Muscle layer of colon (tissue), 2 donors: ENCODE measurements at regions not wholly inside any gene's neighbourhood (a gene's known extent, or its start where the extent isn't known, plus 50 kb on each side); places are given as distances from the start of the nearest gene placed in this dataset.
"Not testable (repeated sequence)": the region's sequence is repeated elsewhere in the genome, so short reads cannot be mapped to it uniquely, and the experiment has no call there.

ENCODE experiments used
- H3K27ac ChIP-seq: one replicate; pipeline ENCODE4 v1.7.0; 2013; ENCODE audit warnings: low read depth, mild to moderate bottlenecking, low read length, moderate library complexity
- H3K27me3 ChIP-seq, 2 donors: one replicate each; pipeline ENCODE4 v1.7.0; 2013; ENCODE audit warnings: low read length in 2 of 2, mild to moderate bottlenecking in 2 of 2; ENCODE audit not compliant: insufficient read depth in 2 of 2, control insufficient read depth in 1 of 2
- H3K36me3 ChIP-seq: one replicate; pipeline ENCODE4 v1.7.0; 2013; ENCODE audit warnings: mild to moderate bottlenecking, low read length; ENCODE audit not compliant: insufficient read depth
- H3K4me1 ChIP-seq: one replicate; pipeline ENCODE4 v1.7.0; 2013; ENCODE audit warnings: mild to moderate bottlenecking, low read length; ENCODE audit not compliant: insufficient read depth
- H3K4me3 ChIP-seq, 2 donors: one replicate each; pipeline ENCODE4 v1.7.0; 2013; ENCODE audit warnings: low read length in 2 of 2, low read depth in 1 of 2, mild to moderate bottlenecking in 1 of 2, moderate library complexity in 1 of 2
- H3K9ac ChIP-seq: one replicate; pipeline ENCODE4 v1.7.0; 2013; ENCODE audit warnings: low read length
- H3K9me3 ChIP-seq: one replicate; pipeline ENCODE4 v1.7.0; 2013; ENCODE audit warnings: mild to moderate bottlenecking, low read length
- donor health status: abdominal sarcoma.
- donor health status: Adenocarcinoma of cecum.

DNA sequence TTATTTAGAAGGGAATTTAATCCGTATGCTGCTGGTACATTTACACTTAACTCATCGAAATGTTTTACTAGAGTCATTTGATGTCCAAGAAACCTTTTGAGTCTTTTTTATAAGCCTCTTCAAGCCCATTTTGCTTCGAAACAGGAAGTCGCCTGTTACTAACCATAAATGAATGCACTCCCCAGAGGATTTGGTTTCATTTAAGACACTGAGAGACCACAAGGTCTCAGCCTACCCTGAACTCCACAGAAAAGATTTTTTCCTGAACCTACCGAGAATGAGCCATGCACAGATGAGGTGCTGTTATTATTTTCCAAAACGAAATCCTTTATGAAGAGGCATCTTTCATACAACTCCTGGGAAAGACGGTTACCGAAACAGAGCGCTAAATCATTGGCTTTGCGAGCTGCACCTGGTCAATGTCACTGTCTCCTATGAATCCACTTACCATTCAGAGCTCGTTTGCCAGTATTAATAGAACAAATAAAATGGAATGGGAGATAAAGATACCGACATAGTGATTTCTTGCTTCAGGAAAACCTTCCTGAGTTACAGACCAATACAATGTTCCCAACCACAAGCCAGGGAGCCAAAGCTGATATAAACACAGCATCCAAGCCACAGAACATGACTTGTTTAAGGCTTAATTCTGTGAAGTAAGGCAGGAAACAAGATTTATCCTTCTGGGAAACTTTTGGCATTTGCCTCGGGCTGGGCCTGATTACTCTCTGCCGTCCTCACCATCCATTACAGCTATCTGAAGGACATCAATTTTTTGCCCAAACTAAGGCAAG, 382.1 kb downstream of the OSR1 start:
- peak overlapping the region in 1 of 2 donors; percentile 14 for H3K4me3 ChIP-seq
- H3K27me3 ChIP-seq = no peaks in the 10 kb centered on the region
- no peaks in the 10 kb centered on the region for H3K9me3 ChIP-seq
- H3K27ac ChIP-seq = peak overlapping the region; percentile 73
- H3K9ac ChIP-seq = no peak overlapping the region
- no peaks in the 10 kb centered on the region for H3K36me3 ChIP-seq
- H3K4me1 ChIP-seq = peaks cover 41% of the 10 kb centered on the region

DNA sequence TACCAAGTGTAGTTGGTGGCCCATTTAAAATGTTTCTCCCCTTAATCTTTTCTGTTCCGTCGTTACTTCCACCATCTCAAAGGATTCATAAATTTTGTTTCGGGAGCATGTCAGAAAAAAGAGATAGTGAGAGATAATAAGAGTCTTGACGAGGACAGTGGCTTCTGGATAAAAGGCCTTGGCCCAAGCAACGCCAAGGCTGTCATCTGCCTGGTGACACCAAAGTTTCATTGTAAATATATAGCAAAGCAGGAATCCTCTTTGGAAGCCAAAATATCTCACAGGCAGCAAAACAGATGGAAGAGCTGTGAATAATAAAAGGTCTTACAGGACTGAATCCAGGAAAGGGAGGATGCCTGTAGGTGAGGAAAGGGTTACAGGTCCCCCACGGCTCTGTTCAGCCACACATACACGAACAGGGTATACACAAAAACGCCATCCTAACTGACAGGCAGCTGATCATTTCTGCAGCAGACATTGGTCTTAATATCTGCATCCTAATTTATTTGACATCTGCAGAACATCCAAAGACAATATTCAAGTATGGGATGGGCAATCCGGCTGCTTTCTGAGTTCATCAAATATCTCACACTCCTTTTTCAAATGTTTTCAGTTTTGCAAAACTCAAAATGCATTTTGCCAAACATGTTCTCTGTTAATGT, 382.8 kb downstream of the OSR1 start:
- Histone ChIP-seq H3K27ac (peak overlapping the region; percentile 73), H3K4me1 (peaks cover 38% of the 10 kb centered on the region), H3K36me3 (no peaks in the 10 kb centered on the region), H3K27me3 (no peaks in the 10 kb centered on the region), H3K9ac (no peak overlapping the region), H3K4me3 (peak overlapping the region in 1 of 2 donors; percentile 14), H3K9me3 (no peaks in the 10 kb centered on the region)

DNA sequence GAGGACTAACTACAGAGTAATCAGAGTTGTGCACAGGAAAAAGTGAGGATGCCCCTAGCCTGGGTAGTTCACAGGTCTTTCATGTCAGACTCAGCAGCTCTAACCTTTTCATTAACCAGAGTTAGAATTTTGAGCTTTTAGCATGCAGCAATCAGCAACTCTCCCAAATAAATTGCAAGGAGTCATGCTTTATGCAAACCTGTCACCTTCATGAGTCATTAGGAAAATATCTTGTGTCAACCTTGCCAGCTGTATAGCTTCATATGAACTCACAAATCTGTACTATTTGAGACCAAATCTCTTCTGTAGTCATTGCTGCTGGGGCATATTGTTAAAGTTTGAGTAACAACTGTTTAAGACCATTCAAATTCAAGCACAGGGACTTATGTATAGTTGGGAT, 382.3 kb upstream of the NT5C1B start:
- no peaks in the 10 kb centered on the region for H3K9me3 ChIP-seq
- no peak overlapping the region for H3K27ac ChIP-seq
- H3K4me3 ChIP-seq = no peak overlapping the region
- no peaks in the 10 kb centered on the region for H3K27me3 ChIP-seq
- peaks cover 12% of the 10 kb centered on the region for H3K4me1 ChIP-seq
- H3K36me3 ChIP-seq = no peaks in the 10 kb centered on the region
- no peak overlapping the region for H3K9ac ChIP-seq

DNA sequence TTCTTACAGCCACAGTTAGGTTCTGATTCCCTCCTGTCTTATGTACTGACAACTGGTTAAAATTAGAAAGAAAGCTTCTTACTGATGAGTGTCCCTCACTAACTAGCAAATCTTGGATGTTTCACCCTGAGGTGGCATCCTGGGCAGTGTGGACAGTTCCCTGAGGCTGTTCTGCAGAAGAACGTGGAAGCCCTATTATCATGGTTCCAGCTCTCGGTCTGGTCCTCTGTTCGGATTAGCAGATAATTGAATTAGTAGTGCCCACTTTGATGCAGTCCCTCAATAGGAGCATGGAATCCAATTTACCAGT, 381.7 kb upstream of the NT5C1B start:
- H3K9me3 ChIP-seq = no peaks in the 10 kb centered on the region
- peaks cover 9% of the 10 kb centered on the region for H3K4me1 ChIP-seq
- no peak overlapping the region for H3K4me3 ChIP-seq
- H3K9ac ChIP-seq = no peak overlapping the region
- no peak overlapping the region for H3K27ac ChIP-seq
- H3K27me3 ChIP-seq = no peaks in the 10 kb centered on the region
- H3K36me3 ChIP-seq = no peaks in the 10 kb centered on the region

DNA sequence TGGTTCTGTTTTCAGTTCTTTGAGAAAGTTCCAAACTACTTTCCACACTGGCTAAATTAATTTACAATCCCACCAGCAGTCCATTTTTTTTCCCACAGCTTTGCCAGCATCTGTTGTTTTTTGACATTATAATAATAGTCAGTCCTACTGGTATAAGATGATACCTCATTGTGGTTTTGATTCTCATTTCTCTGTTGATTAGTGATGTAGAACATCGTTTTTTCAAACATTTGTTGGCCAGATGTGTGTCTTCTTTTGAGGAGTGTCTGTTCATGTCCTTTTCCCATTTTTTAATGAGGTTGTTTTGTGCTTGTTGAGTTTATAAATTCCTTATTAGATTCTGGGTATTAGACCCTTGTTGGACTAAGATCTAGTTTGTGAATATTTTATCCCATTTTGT, 376.8 kb upstream of the NT5C1B start:
- no peaks in the 10 kb centered on the region for H3K27me3 ChIP-seq
- H3K27ac ChIP-seq = no peak overlapping the region
- H3K36me3 ChIP-seq = no peaks in the 10 kb centered on the region
- H3K4me3 ChIP-seq = no peak overlapping the region
- no peak overlapping the region for H3K9ac ChIP-seq
- no peaks in the 10 kb centered on the region for H3K9me3 ChIP-seq
- H3K4me1 ChIP-seq = no peaks in the 10 kb centered on the region

DNA sequence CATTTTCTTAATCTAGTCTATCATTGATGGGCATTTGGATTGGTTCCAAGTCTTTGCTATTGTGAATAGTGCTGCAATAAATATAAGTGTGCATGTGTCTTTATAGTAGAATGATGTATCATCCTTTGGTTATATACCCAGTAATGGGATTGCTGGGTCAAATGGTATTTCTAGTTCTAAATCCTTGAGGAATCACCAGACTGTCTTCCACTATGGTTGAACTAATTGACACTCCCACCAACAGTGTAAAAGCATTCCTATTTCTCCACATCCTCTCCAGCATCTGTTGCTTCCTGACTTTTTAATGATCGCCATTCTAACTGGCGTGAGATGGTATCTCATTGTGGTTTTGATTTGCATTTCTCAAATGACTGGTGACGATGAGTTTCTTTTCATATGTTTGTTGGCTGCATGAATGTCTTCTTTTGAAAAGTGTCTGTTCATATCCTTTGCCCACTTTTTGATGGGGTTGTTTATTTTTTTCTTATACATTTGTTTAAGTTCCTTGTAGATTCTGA, 374.4 kb upstream of the NT5C1B start:
- not testable (repeated sequence) for H3K27ac ChIP-seq, H3K27me3 ChIP-seq, H3K9me3 ChIP-seq, H3K4me1 ChIP-seq, H3K36me3 ChIP-seq, H3K9ac ChIP-seq, H3K4me3 ChIP-seq

DNA sequence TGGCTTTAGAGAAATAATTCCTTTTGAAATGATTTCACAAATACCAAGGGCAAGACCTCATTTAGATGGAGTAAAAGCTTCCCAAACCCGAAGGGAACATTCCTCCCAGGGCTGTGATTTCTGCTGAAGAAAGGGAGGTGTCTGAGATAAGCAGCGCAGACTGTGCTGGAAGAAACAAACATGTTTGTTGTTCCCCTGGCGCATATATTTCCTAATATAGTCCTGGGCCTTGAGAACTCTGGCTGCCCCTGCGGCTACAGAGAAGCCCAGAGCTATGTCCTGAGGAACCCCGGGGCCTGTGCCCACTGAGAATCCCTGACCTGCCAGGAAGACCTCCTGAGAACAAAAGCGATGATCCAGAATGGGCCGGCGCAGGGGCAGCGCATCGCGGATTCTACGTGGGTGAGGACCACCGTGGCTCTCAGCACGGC, 372.6 kb upstream of the NT5C1B start:
- Histone ChIP-seq H3K36me3 (no peaks in the 10 kb centered on the region), H3K4me3 (no peak overlapping the region), H3K27ac (no peak overlapping the region), H3K4me1 (no peaks in the 10 kb centered on the region), H3K9ac (no peak overlapping the region), H3K27me3 (no peaks in the 10 kb centered on the region), H3K9me3 (no peaks in the 10 kb centered on the region)

DNA sequence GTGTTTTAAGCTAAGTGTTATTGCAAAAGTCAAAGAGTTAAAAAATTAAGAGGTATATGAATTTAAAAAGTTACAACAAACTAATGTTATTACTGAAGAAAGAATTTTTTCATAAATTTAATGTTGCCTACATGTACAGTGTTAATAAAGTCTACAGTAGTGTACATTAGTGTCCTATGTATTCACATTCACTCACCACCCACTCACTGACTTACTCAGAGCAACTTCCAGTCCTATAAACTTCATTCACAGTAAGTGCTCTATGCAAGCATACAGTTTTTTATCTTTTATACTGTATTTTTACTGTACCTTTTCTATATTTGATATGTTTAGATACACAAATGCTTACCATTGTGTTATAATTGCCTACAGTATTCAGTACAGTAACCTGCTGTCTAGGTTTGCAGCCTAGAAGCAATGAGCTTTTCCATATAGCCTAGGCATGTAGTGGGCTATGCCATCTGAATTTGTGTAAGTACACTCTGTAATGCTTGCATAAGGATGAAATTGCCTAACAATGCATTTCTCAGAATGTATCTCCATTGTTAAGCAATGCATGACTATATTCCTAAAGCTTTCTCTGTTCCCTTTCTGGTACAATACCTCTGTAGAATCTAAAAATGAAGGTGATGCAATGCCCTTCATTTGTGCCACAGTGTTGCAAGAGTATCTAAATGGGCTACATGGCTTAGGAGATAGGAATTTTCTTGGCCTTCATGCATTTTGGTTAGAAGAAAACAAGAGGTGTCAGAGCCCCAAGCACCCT, 370.8 kb upstream of the NT5C1B start:
- no peaks in the 10 kb centered on the region for H3K27me3 ChIP-seq
- H3K9ac ChIP-seq = no peak overlapping the region
- no peaks in the 10 kb centered on the region for H3K9me3 ChIP-seq
- H3K36me3 ChIP-seq = no peaks in the 10 kb centered on the region
- no peak overlapping the region for H3K27ac ChIP-seq
- H3K4me3 ChIP-seq = no peak overlapping the region
- no peaks in the 10 kb centered on the region for H3K4me1 ChIP-seq

DNA sequence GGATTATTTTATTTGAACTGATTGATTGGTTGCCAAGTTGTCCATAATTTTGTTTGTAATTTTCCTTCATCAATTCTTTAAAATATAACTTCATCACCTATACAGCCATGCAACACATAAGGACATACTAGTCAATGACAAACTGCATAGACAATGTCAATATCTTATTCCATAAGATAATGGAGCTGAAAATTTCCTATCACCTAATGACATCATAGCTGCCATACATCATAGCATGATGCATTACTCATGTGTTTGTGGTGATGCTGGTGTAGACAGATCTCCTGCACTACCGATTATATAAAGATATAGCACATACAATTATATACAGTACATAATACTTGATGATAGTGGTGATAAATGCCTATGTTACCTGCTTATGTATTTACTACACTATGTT, 369.8 kb upstream of the NT5C1B start:
- Histone ChIP-seq H3K36me3 (no peaks in the 10 kb centered on the region), H3K27me3 (no peaks in the 10 kb centered on the region), H3K9me3 (no peaks in the 10 kb centered on the region), H3K27ac (no peak overlapping the region), H3K9ac (no peak overlapping the region), H3K4me1 (no peaks in the 10 kb centered on the region), H3K4me3 (no peak overlapping the region)

DNA sequence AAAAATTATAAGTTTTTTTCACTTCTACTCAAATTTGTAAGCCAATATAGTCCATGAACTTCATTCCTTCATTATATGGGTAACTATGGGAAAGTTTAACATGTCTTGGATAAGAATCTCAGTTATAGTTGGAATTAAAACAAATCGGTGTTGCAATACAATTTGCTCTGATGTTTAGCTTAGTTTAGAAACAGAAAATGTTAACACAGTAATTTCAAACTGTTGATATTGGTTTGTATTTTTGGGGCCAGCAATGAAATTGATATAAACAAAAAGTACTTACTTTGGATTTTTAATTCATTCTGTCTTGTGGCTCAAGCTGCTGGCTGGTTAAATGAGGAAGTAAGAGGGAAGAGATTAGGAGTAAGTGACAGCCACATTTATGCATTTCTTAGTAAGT, 368.5 kb upstream of the NT5C1B start:
- H3K4me1 ChIP-seq = no peaks in the 10 kb centered on the region
- no peak overlapping the region for H3K4me3 ChIP-seq
- no peaks in the 10 kb centered on the region for H3K27me3 ChIP-seq
- H3K27ac ChIP-seq = no peak overlapping the region
- no peak overlapping the region for H3K9ac ChIP-seq
- no peaks in the 10 kb centered on the region for H3K36me3 ChIP-seq
- H3K9me3 ChIP-seq = no peaks in the 10 kb centered on the region

DNA sequence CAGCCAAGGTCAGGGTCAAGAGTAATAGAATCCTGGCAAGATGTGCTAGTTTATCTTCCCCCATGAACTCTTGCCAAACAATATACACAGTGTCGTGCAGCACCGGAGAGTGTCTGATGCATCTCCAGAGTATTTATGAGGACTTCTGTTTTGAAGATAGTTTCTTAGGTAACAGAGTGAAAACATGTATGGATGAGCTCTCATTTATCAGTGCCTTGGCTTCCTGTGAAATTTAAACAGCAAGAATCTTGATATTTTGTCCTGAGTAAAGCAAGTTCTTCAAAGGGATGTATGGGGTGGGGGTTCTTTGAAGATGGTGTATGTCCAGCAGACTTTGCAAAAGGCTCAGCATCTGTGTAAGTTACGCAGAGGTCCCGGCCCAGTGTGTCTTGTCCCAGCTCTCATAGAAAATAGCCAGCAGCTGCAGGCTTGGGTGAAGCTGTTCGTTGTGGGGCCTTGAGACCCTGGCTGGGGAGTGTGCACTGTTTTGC, 361.0 kb upstream of the NT5C1B start:
- peaks cover 17% of the 10 kb centered on the region for H3K4me1 ChIP-seq
- H3K9me3 ChIP-seq = no peaks in the 10 kb centered on the region
- peak overlapping the region; percentile 42 for H3K27ac ChIP-seq
- no peak overlapping the region for H3K4me3 ChIP-seq
- H3K27me3 ChIP-seq = no peaks in the 10 kb centered on the region
- H3K36me3 ChIP-seq = no peaks in the 10 kb centered on the region
- no peak overlapping the region for H3K9ac ChIP-seq
